Loucy (cell line): ENCODE measurements at regions not wholly inside any gene's neighbourhood (a gene's known extent, or its start where the extent isn't known, plus 50 kb on each side); places are given as distances from the start of the nearest gene placed in this dataset.

Experiments used
- H2AFZ ChIP-seq: fragments of 200-600 bp; sonication (generic); 2 replicates; pipeline ENCODE4 v1.6.0; 2016; ENCODE audit warnings: antibody characterized with exemption, mild to moderate bottlenecking, low read length, moderate library complexity
- H3F3A ChIP-seq: fragments of 200-600 bp; 2 replicates; pipeline ENCODE4 v1.6.0; 2016; ENCODE audit warnings: antibody characterized with exemption, low read depth, mild to moderate bottlenecking
- H3K27me3 ChIP-seq: fragments of 200-600 bp; sonication (generic); 2 replicates; pipeline ENCODE4 v1.6.1; 2014; ENCODE audit warnings: low read length, mild to moderate bottlenecking; ENCODE audit not compliant: insufficient read depth, poor library complexity, severe bottlenecking
- H3K36me3 ChIP-seq: fragments of 200-600 bp; sonication (generic); 2 replicates; pipeline ENCODE4 v1.6.1; 2016; ENCODE audit warnings: low read length; ENCODE audit not compliant: insufficient read depth
- H3K4me1 ChIP-seq: fragments of 200-600 bp; sonication (generic); 2 replicates; pipeline ENCODE4 v1.5.1; 2014; ENCODE audit warnings: low read length, mild to moderate bottlenecking; ENCODE audit not compliant: insufficient read depth, poor library complexity, severe bottlenecking
- H3K4me2 ChIP-seq: fragments of 200-600 bp; sonication (generic); 2 replicates; pipeline ENCODE4 v1.6.0; 2014; ENCODE audit warnings: antibody characterized with exemption, low read length, low read depth, mild to moderate bottlenecking; ENCODE audit not compliant: poor library complexity, severe bottlenecking
- H3K4me3 ChIP-seq: fragments of 200-600 bp; sonication (generic); 2 replicates; pipeline ENCODE4 v1.5.1; 2014; ENCODE audit warnings: low read length, mild to moderate bottlenecking, mixed read lengths; ENCODE audit not compliant: poor library complexity, severe bottlenecking
- H3K79me2 ChIP-seq: fragments of 200-600 bp; sonication (generic); 2 replicates; pipeline ENCODE4 v1.6.1; 2014; ENCODE audit warnings: low read length; ENCODE audit not compliant: insufficient read depth
- H3K9ac ChIP-seq: fragments of 200-600 bp; sonication (generic); 2 replicates; pipeline ENCODE4 v1.6.0; 2014; ENCODE audit warnings: mild to moderate bottlenecking, low read depth, low read length, moderate library complexity; ENCODE audit not compliant: poor library complexity, severe bottlenecking
- H3K9me2 ChIP-seq: fragments of 200-600 bp; sonication (generic); replicated peaks from 2 replicates; pipeline ENCODE4 v1.6.1; 2016; ENCODE audit warnings: low read depth, low read length, mixed read lengths
- H3K9me3 ChIP-seq: fragments of 200-600 bp; sonication (generic); 2 replicates; pipeline ENCODE4 v1.6.1; 2014; ENCODE audit warnings: mild to moderate bottlenecking, antibody characterized with exemption, low read length, low read depth; ENCODE audit not compliant: insufficient read depth
- H4K20me1 ChIP-seq: fragments of 200-600 bp; sonication (generic); 2 replicates; pipeline ENCODE4 v1.6.0; 2014; ENCODE audit warnings: antibody characterized with exemption, low read length, mild to moderate bottlenecking; ENCODE audit not compliant: insufficient read depth, poor library complexity, severe bottlenecking
- CTCF ChIP-seq: fragments of 200-600 bp; sonication (generic); conservative IDR thresholded peaks from 2 replicates; pipeline ENCODE4 v1.5.1; 2014; ENCODE audit warnings: mild to moderate bottlenecking, antibody characterized with exemption, low read length
- EZH2phosphoT487 ChIP-seq: fragments of 200-600 bp; IDR thresholded peaks from 2 replicates; pipeline ENCODE4 v1.6.1; 2018; ENCODE audit warnings: antibody characterized with exemption, mild to moderate bottlenecking, moderate library complexity, borderline replicate concordance

- Histone ChIP-seq H3K4me3 (no peak overlapping the region), H3K36me3 (no peaks in the 10 kb centered on the region), H3K79me2 (no peaks in the 10 kb centered on the region), H3F3A (no peaks in the 10 kb centered on the region), H3K9me2 (no peaks in the 10 kb centered on the region), H3K27me3 (no peaks in the 10 kb centered on the region), H4K20me1 (no peaks in the 10 kb centered on the region), H2AFZ (no peak overlapping the region), H3K9me3 (no peaks in the 10 kb centered on the region), H3K9ac (no peak overlapping the region), H3K4me1 (peaks cover 7% of the 10 kb centered on the region), H3K4me2 (no peak overlapping the region)
- TF ChIP-seq EZH2phosphoT487 (no peak), CTCF (no peak)
Observed at GRCh38 chr5:18097817-18098216, 463.6 kb downstream of the TAF11L14 start.

GRCh38 chr5:18098691-18099090 lies 464.4 kb downstream of the TAF11L14 start:
- Histone ChIP-seq H3K79me2 (no peaks in the 10 kb centered on the region), H3K9me3 (no peaks in the 10 kb centered on the region), H3K4me1 (peaks cover 7% of the 10 kb centered on the region), H4K20me1 (no peaks in the 10 kb centered on the region), H3K36me3 (no peaks in the 10 kb centered on the region), H3F3A (no peaks in the 10 kb centered on the region), H3K4me2 (no peak overlapping the region), H2AFZ (no peak overlapping the region), H3K4me3 (no peak overlapping the region), H3K9me2 (no peaks in the 10 kb centered on the region), H3K27me3 (no peaks in the 10 kb centered on the region), H3K9ac (no peak overlapping the region)
- TF ChIP-seq CTCF: no peak
- TF ChIP-seq EZH2phosphoT487: no peak

GRCh38 chr5:18099261-18099660 lies 465.0 kb downstream of the TAF11L14 start:
- H3K9me2 ChIP-seq: no peaks in the 10 kb centered on the region
- H3F3A ChIP-seq: no peaks in the 10 kb centered on the region
- H3K9ac ChIP-seq: no peak overlapping the region
- H3K4me2 ChIP-seq: no peak overlapping the region
- H3K9me3 ChIP-seq: no peaks in the 10 kb centered on the region
- TF ChIP-seq CTCF: no peak
- TF ChIP-seq EZH2phosphoT487: no peak
- H3K79me2 ChIP-seq: no peaks in the 10 kb centered on the region
- no peaks in the 10 kb centered on the region for H3K27me3 ChIP-seq
- no peaks in the 10 kb centered on the region for H3K36me3 ChIP-seq
- H3K4me1 ChIP-seq: peaks cover 7% of the 10 kb centered on the region
- no peaks in the 10 kb centered on the region for H4K20me1 ChIP-seq
- no peak overlapping the region for H2AFZ ChIP-seq
- H3K4me3 ChIP-seq: no peak overlapping the region
